Osteocyte (in vitro differentiated cells): ENCODE measurements at regions not wholly inside any gene's neighbourhood (a gene's known extent, or its start where the extent isn't known, plus 50 kb on each side); places are given as distances from the start of the nearest gene placed in this dataset.
A peak's percentile ranks its signal among the peaks of the same experiment; 100 is the strongest.

ENCODE experiments used
- DNase-seq: peaks from one replicate; pipeline ENCODE4 v3.0.0; 2021; ENCODE audit warnings: mixed read lengths; ENCODE audit not compliant: unreplicated experiment; ENCODE audit errors: extremely low spot score
- H3K27ac Mint-ChIP-seq: one replicate; pipeline ENCODE4 v1.8.0; 2021; ENCODE audit warnings: mild to moderate bottlenecking, mixed read lengths; ENCODE audit not compliant: unreplicated experiment
- H3K27me3 Mint-ChIP-seq: one replicate; pipeline ENCODE4 v1.8.0; 2021; ENCODE audit warnings: mixed read lengths; ENCODE audit not compliant: unreplicated experiment
- H3K36me3 Mint-ChIP-seq: one replicate; pipeline ENCODE4 v1.8.0; 2021; ENCODE audit warnings: mixed read lengths; ENCODE audit not compliant: unreplicated experiment
- H3K4me1 Mint-ChIP-seq: one replicate; pipeline ENCODE4 v1.8.0; 2021; ENCODE audit warnings: mixed read lengths; ENCODE audit not compliant: unreplicated experiment
- H3K4me3 Mint-ChIP-seq: one replicate; pipeline ENCODE4 v1.8.0; 2021; ENCODE audit warnings: mild to moderate bottlenecking, moderate library complexity, mixed read lengths; ENCODE audit not compliant: unreplicated experiment
- H3K9me3 Mint-ChIP-seq: one replicate; pipeline ENCODE4 v1.8.0; 2021; ENCODE audit warnings: mixed read lengths; ENCODE audit not compliant: unreplicated experiment
- TF ChIP-seq, protein P1 (sequence below): fragments of 200-600 bp; sonication (generic); IDR thresholded peaks from 2 replicates; pipeline ENCODE4 v1.5.0; 2021; ENCODE audit warnings: antibody characterized with exemption, mild to moderate bottlenecking, moderate library complexity

DNA sequence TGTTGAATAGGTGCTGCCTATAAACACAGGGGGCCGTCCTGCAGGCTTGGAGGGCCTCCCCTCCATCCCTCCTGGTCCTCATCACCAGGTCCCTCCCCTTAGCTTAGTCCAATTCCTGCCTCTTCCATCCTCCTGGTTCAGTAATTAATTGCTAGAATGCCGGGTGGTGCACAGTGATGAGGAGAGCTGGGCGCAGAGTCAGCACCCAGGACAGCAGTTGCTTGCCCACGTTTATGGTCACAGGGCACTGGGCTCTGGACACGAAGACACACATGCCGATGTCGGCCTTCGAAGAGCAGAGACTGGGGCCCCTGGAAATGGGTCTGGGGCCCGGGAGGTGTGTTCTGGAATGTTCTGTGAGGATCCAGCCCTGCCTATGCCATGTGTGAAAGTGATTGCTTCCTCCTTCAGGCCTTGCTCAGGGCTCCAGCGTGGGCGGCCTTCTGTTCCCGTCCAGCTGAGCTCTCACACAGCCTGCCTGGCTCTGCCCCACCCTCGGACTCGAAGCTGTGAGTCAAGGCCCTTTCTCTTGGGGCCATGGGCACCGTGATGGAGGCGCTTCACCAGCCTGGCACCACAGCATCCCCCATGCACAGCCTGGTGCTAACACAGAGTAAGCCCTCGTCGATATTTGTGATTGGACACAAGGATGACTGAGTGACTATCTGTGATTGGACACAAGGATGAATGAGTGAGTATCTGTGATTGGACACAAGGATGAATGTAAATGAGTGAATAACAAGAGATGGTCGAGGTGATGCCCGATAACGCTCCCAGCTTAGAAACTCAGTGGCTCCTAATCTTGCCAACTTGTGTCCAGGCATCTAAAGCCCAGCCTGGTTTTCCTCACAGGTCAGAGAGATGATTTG is 884.7 kb downstream of the BRD1 start:
- peak; percentile 73 for DNase-seq
- no peaks in the 10 kb centered on the region for H3K36me3 Mint-ChIP-seq

DNA sequence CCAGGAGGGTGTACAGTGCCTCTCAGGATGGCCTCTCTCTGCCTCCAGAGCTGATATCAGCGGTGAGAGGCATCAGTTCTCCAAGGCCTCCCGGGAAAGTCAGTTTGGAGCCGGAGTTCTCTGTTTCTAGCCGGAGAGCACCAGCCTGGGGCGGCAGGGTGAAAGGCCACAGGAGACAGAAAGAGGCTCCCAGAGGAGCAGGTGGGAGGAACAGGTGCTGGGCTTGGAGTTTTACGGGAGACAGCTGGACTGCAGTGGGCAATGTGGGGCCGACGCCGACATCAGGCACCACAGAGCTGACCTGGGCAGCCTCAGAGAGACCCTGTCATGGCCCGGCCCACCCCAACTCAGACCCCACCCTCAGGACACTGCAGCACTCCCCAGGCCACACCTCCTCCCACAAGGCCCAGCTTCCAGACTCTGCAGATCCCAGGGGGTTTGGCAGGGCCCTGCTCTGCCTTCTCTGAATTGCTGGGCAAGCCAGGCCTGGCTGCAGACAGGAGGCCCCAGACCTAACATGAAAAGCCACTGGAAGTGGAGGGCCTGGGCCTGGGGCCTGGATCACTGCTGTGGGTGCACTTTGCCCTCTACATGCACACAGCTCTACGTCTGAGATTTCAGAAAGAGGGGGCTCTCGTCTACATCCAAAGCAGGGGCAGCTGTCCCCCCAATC is 885.6 kb downstream of the BRD1 start:
- no peaks in the 10 kb centered on the region for H3K9me3 Mint-ChIP-seq
- no peak overlapping the region for H3K4me3 Mint-ChIP-seq
- H3K4me1 Mint-ChIP-seq, result no peaks in the 10 kb centered on the region
- peak; percentile 42 for DNase-seq
- no peak overlapping the region for H3K27ac Mint-ChIP-seq
- peaks cover 3% of the 10 kb centered on the region for H3K27me3 Mint-ChIP-seq
- TF ChIP-seq, protein P1, sequence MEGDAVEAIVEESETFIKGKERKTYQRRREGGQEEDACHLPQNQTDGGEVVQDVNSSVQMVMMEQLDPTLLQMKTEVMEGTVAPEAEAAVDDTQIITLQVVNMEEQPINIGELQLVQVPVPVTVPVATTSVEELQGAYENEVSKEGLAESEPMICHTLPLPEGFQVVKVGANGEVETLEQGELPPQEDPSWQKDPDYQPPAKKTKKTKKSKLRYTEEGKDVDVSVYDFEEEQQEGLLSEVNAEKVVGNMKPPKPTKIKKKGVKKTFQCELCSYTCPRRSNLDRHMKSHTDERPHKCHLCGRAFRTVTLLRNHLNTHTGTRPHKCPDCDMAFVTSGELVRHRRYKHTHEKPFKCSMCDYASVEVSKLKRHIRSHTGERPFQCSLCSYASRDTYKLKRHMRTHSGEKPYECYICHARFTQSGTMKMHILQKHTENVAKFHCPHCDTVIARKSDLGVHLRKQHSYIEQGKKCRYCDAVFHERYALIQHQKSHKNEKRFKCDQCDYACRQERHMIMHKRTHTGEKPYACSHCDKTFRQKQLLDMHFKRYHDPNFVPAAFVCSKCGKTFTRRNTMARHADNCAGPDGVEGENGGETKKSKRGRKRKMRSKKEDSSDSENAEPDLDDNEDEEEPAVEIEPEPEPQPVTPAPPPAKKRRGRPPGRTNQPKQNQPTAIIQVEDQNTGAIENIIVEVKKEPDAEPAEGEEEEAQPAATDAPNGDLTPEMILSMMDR, result no peak
- H3K36me3 Mint-ChIP-seq, result no peaks in the 10 kb centered on the region

More for the DNA sequence above, 884.7 kb downstream of the BRD1 start:
- Mint-ChIP-seq H3K27me3 (peaks cover 3% of the 10 kb centered on the region), H3K27ac (no peak overlapping the region), H3K4me3 (no peak overlapping the region), H3K4me1 (no peaks in the 10 kb centered on the region), H3K9me3 (no peaks in the 10 kb centered on the region)
- TF ChIP-seq, protein P1, result no peak

DNA sequence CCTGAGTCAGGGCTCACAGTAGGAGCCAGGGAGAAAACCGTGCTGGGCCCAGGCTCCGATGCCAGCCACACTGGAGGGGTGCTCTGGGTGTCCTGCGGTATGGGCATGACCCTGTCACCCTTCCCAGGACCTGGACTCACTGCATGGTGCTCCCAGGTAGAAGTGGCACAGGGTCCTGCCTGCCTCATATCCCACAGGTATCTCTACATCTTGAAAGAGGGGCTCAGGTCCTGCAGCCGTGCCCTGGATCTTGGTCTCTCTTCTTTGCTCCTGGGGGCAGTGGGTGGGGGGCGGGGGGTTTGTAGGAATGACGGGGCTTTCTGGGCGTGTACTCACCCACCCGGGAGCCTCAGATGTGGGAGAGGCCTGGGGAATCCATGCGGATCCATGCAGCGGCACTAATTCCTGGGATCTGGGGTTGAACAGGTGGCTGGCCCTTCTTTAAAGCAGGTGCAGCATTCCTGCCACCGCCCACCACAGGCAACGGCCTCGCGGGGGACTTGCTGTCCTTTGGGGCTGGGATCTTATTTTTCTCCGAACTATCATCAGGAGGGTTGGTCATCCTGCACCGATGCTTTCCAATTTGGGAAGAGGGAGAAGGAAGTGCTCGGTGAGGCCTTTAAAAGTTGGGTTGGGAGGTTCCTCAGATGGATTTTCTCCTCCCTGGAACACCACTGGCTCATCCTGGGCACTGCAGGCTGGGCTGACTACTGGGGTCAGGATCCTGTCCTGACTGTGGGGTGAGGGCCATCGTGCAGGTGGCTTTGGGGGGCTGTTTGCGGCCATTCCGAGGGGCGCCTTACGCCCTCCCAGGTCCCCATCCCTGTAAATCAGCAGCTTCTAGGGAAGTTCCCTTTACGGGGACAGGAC is 886.4 kb downstream of the BRD1 start:
- Mint-ChIP-seq H3K36me3 (no peaks in the 10 kb centered on the region), H3K27me3 (peaks cover 3% of the 10 kb centered on the region), H3K9me3 (no peaks in the 10 kb centered on the region), H3K27ac (no peak overlapping the region), H3K4me1 (no peaks in the 10 kb centered on the region), H3K4me3 (no peak overlapping the region)
- peak; percentile 75 for DNase-seq
- TF ChIP-seq, protein P1, result no peak

DNA sequence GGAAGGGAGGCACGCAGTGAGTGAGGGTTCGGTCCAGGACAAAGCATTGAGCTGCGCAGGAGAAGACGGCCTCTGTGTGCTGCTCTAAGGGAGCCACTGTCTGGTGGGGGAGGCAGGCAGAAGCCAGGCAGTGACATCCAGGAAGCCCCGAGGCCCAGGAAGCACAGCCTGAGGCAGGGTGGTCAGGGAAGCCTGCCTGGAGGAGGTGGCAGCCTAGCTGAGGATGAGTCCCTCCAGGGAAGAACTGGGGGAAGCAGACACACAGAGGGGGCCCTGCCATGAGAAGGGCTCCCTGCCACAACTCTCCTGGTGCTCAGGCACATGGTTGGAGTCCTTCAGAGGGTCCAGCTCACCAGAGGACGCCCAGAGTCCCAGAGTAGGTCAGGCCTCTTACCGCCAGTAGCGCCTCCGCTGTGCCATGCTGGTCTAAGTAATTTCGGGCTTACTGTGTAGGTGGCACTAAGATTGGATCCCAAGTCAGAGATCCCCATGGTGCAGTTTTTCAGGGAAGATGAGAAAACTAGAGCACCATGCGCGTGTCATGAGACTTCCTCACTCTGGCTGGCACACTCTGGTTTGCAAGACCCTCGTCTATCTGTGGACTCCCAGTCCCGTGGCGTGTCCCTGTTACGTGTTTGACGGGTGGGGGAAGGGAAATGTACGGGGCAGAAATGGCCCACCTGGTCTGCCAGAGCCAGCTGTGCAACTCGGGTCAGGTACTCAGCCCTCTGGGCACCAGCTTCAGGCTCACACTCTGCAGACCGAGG is 887.2 kb downstream of the BRD1 start:
- Mint-ChIP-seq H3K36me3 (peaks cover 3% of the 10 kb centered on the region), H3K27me3 (peaks cover 3% of the 10 kb centered on the region), H3K9me3 (peaks cover 3% of the 10 kb centered on the region), H3K27ac (no peak overlapping the region), H3K4me1 (no peaks in the 10 kb centered on the region), H3K4me3 (no peak overlapping the region)
- TF ChIP-seq, protein P1, result no peak
- peak; percentile 80 for DNase-seq
